GM19025 (cell line): ENCODE measurements at regions not wholly inside any gene's neighbourhood (a gene's known extent, or its start where the extent isn't known, plus 50 kb on each side); places are given as distances from the start of the nearest gene placed in this dataset.
"Not testable (repeated sequence)": the region's sequence is repeated elsewhere in the genome, so short reads cannot be mapped to it uniquely, and the experiment has no call there.

Experiments
- ATAC-seq: cut with Tn5 transposase; IDR thresholded peaks from one replicate; pipeline ENCODE4 v1.9.1; 2021; ENCODE audit warnings: mild to moderate bottlenecking, low read depth, moderate library complexity; ENCODE audit not compliant: unreplicated experiment

DNA sequence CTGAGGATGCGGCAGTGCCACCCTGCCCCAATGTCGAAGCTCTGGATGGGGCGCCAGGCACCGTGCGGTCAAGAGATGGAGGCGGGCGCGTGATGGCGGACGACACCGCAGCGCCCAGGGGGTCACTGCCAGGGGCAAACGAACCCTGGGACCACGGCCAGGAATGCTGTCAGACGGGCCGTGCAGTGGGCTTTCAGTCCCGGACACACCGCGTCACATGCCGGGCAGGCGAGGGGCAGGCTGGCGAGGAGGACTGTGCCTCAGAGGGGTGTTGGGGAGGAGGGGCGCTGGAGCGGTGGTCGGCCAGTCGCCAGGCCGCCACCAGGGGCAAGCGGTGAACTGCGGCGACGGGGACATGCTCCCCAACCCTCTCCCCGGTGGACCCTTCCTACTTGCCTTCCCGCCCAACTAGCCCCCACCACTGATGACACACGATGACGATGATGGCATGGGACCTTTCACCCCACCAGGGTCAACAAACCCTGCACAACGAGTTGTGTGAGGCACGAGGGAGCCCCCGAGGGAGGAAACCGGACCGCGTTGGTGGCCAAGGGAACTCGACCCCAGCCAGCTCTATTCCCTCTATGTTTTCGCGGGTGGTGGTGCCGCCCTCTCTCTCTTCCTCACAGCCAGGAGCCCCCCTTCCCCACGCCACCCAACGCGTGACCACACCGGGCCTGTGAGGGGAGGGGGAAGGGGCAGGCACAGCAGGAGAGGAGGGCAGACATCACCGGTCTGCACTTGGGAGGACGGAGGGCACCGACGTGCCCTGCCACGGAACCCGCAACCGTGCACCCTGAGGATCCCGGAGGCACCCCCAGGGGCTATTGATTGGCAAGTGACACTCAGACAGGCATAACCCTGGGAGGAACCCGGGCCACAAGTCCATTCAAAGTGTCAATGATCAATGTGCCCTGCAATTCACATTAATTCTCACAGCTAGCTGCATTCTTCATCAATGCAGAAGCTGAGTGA is 1960.9 kb upstream of the DEFB115 start:
- ATAC-seq = no peak

DNA sequence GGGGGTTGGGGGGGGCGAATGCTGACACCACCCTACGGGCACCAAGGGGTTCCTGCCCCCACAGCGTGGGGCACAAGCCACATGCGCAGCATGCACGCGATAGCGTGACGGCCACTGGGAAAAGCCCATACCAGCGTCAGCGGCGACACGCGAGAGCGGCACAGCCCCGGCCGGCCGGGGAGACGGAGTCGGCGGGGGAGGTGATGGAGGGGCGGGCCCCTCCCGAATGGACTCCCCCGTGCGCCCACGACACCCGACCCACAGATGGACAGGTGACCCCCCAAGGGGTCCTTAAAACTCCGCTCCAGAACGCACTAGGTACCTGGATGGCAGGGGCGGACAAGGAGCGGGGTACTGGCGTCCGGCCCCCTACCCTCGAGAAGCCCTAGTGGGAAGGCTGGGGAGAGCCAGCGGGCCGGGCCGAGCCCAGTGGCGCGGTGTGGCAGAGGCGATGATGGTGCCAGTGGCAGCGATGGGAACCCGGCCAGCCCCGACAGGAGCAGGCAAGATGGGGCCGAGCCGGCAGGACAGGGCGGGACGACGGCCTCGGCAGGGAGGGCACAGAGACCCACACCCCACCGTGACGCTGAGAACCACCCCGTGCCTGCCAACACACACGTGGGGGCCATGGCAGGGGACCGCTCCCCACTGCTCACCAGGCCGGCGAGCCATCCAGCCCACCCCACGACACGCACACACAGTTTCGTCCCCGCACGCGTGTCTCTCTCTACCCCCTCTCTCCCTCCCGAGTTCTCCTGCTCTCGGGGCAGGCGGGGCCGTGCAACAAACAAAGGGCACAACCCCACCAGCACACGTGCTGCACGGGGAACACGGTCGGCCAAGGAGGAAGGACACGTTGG is 1959.8 kb upstream of the DEFB115 start:
- ATAC-seq = no peak

DNA sequence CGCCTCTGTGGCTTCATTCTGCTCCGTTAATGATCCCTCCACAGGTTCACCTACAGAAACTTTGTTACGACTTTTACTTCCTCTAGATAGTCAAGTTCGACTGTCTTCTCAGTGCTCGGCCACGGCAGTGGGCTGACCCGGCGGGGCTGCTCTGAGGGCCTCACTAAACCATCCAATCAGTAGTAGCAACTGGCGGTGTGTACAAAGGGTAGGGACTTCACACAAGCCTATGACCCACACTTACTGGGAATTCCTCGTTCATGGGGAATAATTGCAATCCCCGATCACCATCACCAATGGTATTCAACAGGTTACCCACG is 1959.2 kb upstream of the DEFB115 start:
- ATAC-seq = no peak

DNA sequence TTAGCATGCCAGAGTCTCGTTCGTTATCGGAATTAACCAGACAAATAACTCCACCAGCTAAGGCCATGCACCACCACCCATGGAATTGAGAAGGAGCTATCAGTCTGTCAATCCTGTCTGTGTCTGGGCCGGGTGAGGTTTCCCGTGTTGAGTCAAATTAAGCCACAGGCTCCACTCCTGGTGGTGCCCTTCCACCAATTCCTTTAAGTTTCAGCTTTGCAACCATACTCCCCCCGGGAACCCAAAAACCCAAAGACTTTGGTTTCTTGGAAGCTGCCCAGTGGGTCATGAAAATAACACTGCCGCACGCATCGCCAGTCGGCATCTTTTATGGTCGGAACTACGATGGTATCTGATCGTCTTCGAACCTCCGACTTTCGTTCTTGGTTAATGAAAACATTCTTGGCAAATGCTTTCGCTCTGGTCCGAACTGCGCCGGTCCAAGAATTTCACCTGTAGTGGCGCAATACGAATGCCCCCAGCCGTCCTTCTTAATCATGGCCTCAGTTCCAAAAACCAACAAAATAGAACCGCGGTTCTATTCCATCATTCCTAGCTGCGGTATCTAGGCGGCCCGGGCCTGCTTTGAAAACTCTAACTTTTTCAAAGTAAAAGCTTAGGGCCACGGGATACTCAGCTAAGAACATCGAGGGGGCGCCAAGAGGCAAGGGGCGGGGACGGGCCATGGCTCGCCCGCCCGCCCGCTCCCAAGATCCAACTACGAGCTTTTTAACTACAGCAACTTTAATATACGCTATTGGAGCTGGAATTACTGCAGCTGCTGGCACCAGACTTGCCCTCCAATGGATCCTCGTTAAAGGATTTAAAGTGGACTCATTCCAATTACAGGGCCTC is 1958.5 kb upstream of the DEFB115 start:
- ATAC-seq = no peak

DNA sequence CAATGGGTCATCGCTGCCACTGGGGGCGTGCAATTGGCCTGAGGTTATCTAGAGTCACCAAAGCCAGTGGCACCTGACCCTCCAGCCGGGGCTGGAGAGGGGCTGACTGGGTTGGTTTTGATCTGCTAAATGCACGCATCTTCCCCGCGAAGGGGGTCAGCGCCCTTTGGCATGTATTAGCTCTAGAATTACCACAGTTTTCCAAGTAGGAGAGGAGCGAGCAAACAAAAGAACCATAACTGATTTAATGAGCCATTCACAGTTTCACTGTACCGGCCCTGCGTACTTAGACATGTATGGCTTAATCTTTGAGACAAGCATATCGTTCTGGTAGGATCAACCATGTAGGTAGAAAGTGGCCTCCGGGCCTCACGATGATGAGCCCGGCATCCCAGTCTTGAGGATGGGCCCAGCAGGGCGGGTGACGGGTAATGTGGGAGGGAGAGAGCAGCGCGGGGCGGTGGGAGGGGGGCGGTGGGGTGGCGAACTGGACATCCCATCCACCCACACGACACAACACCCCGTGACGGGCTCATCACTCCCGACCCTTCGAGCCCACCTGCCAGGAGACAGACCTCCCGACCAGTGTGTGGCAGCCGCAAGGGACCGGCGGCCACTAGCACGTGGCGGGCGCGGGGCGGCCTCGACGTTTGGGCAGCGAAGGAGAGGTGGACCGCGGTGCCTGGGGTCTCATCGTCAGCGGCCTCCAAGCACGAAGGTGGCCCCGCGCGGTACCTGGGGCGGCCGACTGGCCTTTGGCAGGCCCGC is 1957.5 kb upstream of the DEFB115 start:
- ATAC-seq = no peak

DNA sequence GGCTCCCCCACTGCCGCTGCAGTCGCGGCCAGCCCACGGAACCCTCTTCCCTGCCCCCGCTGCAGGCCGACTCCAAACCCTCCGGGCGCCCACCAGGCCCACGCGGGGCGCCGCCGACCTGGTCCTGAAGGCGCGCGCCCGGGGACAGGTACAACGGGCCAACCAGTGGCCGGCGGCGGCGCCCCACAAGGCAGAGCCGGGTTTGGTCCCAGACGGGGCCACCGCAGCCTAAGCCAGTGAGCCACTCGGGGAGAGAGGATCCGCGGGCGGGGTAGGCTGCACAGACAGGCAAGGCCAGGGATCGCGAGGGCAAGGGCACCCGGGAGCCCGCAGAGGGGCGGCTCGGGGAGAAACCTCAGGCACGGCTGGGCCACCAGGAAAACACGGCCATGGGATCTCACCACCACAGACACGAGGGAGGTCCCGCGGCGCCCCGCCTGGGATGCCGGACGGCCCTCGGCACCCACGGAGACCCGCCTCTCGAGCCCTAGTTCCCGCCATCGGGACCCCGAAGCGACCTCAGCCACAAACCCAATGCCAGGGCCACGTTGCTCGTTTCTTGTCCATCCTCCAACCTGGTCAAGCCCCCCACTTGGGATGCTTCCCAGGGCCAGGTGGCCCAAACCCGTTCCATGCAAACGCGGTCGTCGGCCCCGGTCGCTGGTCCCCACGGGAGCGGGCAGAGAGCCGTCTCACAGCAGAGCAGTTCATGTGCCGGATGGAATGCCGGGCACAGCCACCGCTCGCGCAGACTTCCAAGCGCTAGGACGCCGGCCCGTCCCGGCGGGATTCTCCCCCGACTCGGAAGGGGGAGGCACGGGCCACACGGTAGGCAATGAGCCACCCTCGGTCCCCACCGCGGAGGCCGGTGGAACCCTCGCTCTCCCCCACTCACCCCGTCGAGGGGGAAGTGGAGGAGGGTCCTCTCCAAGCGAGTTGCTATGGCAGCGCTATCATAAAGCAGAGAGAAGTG is 1956.6 kb upstream of the DEFB115 start:
- ATAC-seq = no peak

DNA sequence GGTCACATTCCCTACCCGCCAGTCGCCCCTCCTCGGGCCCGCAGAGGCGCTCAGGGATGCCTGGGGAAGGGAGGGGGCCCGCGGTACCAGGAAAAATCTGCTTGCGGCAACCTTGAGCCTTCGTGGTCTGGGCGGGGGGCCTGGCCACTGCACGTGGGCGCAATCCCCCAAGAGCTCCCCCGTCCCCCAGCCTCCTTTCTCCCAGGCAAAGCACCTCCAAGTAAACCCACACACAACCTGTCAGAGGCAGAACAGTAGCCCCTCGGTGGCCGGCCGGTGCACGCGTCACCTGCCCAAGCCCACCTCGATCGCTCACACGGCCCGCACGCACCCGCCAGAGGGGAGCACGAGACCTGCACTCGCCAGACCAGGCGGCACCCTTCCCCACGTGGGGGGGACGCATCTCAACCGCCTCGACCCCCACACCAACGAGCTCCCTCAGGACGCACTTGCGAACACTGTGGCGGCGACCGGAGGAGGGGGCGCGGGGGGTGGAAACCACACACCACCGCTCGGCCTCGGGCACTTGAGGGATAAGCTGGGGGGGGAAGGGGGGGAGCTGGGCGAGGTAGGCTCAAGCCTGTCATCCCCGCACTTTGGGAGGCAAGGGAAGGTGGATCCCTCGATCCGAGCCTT is 1955.7 kb upstream of the DEFB115 start:
- ATAC-seq = no peak

DNA sequence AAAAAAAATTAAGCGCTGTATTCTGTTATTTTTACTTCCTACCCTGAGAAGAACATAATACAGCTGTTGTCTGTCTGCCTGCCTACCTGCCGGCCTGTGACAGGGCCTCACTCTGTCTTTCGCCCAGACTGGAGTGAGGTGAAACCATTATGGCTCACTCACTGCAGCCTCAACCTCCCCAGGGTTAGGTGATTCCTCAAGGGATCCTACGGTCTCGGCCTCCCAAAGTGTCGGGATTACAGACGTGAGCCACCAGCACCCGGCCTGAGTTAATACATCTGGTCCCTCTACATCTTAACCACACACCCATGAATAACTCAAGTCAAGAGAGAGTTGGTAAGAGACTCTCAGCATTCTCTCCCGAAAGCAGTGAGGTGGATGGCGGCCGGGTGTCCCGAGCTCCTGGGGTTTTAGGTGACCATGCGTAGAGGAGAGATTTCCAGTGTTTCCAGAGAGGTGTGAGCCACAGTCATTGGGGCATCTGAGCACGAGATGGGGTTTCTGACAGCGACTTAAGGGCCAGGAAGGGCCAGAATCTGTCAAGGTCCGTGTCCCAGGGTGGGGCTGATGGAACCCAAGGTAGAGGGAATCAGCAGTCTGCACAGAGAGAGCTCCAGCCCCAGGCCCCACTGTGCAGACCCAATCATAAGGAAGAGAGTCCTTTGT is 1954.4 kb upstream of the DEFB115 start:
- ATAC-seq = no peak

DNA sequence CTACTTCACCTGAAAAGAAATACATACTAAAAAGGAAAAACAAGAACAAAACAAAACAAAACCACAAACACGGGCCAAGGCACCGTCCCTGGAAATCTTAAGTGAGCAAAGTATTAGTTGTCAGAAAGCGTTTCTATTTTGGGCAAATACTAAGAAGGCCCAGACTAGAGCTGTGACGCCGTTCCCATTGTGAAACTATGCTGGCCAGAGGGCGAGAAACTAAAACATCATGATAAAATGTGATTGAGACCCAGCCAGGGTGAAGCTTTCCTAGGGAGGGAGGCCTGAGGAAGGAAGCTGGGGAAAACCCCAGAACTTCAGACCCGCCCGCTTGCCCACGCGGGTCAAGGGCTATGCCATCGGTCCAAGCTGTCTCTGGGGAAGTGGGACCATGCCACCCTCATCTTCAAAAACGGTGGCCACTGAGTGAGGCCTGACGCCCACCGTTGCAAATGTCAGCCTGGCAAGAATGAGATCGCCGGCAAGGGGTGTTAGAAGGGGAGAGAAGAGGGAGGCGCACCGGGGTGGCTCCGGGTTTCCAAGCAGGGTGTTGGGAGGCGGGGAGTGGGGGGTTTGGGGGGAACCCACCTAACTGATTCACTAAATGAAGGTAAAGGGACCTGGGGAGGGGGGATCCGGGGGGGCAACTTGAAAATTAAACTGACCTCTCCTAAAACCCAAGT is 1950.9 kb upstream of the DEFB115 start:
- ATAC-seq = no peak

DNA sequence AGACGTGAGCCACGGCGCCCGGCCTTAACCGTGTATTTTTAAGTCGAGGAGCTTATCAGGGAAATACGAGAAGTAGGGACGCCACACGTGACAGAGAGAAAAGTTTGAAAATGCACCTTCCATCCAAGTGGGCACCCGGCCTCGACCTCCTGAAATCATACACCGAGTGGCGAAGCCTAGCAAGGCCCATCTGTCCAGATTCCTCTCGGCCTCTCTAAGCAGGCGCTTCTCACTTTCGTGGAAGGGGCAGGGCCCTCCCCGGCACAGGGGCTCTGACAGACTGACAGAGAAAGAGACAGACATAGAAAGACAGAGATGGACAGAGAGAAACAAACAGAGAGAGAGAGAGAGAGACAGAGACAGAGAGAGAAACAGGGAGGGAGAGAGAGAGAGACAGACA is 1950.0 kb upstream of the DEFB115 start:
- ATAC-seq = not testable (repeated sequence)

DNA sequence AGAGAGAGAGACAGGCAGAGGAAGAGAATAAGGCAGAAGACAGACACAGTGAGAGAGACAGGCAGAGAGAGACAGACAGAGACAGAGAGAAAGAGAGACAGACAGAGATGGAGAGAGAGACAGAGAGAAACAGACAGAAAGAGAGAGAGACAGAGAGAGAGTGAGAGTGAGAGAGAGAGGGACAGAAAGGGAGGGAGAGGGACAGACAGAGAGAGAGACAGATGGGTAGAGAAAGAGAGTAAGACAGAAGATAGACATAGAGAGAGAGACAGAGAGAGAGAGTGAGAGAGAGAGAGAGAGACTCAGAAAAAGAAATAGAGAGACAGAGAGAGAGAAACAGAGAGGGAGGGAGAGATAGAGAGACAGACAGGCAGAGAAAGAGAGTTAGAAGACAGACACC is 1948.5 kb upstream of the DEFB115 start:
- not testable (repeated sequence) for ATAC-seq

DNA sequence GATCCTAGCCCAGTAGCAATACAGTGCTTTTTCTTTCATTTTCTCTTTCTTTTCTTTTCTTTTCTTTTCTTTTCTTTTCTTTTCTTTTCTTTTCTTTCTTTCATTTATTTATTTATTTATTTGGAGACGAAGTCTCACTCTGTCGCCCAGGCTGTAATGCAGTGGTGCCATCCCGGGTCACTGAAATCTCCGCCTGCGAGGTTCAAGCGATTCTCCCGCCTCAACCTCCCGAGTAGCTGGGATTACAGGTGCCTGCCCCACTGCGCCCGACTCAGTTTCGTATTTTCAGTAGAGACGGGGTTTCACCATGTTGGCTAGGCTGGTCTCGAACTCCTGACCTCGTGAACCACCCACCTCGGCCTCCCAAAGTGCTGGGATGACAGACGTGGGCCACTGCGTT is 1948.0 kb upstream of the DEFB115 start:
- ATAC-seq = not testable (repeated sequence)

DNA sequence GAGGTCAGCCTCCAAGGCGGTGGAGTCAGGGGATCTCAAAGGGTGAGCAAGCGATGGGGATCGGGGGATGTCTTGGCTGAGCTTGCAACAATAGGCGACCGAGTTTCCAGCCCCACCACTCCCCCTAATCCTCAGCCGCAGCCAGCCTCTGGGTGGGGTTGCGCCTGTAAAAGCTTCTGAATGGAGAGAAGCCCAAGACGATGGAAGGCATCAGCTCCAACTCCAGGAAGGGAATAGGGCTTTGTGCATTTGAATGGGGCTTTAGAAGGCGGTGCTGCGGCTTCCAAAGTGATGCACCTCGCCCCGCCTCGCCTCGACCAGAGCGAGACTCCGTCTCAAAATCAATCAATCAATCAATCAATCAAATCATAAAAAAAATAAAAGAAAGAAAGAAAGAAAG is 1946.4 kb upstream of the DEFB115 start:
- ATAC-seq = not testable (repeated sequence)

DNA sequence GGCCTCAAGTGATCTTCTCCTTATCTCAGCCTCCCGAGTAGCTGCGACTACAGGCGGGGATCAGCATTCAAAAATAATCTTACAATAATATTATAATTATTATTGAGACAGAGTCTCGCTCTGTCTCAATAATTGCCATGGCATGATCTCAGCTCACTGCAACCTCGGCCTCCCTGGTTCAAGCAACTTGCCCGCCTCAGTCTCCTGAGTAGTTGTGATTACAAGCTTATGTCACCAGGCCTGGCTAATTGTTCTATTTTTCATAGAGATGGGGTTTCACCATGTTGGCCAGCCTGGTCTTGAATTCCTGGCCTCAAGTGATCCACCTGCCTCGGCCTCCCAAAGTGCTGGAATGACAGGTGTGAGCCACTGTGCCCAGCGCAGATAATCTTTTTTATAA is 1944.8 kb upstream of the DEFB115 start:
- ATAC-seq = not testable (repeated sequence)

DNA sequence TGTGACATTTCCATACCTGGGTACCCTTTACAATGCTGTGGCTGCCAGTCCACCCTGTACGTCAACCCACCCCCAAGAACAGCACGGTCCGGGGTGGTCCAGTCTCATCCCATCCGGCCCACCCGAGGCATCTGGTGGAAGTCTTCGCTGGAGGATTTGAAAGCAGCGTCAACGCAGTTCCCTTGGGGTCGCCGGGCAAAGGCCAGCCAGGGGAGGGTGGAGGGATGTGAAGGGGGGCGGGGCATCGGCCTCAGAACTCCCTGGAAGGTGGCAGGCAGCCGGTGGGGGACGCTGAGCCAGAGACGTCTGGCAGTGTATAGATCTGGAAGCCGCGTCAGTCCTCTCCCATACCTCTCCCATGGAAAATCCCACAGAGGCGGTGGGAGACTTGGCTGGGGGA is 1944.0 kb upstream of the DEFB115 start:
- ATAC-seq = no peak

DNA sequence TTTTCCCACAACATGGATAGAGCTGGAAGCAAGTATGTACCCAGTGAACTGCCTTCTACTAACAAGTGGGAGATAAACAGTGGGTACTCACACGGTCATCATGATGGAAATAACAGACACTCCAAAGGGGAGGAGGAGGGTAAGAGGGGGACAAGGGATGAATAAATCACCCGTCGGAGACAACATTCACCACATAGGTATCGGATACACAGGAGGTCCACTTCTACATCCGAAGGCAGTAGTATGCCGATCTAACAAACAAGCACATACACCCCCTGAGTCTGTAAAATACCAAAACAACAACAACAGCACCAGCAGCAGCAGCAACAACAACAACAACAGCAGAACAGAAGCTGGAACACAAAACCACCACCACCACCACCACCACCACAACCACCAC is 1943.2 kb upstream of the DEFB115 start:
- ATAC-seq = no peak

DNA sequence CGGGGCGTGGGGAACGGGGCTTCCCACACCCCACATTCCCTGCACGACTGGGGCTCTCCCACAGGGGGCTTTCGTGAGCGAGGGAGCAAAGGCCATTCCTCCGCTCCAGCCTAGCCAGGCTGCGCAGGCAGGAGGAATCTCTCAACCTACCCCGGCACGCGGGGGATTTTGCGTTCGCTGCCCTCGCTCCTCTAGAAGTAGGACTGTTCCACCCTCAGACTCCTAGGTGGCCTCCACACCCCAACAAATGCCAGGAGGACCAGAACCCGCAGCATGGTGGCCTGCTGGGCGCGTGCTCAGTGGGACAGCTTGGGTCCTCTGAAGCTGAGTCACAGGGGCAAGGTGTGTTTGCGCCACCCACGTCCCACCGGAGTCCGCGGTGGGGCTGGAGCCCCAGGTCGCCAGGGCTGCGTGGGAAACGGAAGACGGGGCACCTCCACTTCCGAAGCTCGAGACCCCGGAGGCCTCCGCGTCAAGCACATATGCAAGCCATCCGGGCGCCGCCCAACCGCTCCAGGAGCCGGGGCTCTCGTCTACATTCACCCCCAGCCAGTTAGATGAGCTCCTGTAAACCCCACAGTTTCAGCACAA is 1938.5 kb upstream of the DEFB115 start:
- no peak for ATAC-seq
